NCI-H146 treated with DMSO at 0.1 percent for 48 hours (cell line): ENCODE measurements at regions not wholly inside any gene's neighbourhood (a gene's known extent, or its start where the extent isn't known, plus 50 kb on each side); places are given as distances from the start of the nearest gene placed in this dataset.

ENCODE experiments used
- DNase-seq: peaks from one replicate; lab custom pipeline; 2025; ENCODE audit not compliant: unreplicated experiment; lab: John Stamatoyannopoulos, UW

GRCh38 chr1:200354243-200354642 lies 55.6 kb downstream of the ZNF281 start:
- DNase-seq = no peak

GRCh38 chr1:200353232-200353631 lies 56.6 kb downstream of the ZNF281 start:
- no peak for DNase-seq

GRCh38 chr1:200351826-200352549 lies 57.8 kb downstream of the ZNF281 start:
- no peak for DNase-seq

DNA sequence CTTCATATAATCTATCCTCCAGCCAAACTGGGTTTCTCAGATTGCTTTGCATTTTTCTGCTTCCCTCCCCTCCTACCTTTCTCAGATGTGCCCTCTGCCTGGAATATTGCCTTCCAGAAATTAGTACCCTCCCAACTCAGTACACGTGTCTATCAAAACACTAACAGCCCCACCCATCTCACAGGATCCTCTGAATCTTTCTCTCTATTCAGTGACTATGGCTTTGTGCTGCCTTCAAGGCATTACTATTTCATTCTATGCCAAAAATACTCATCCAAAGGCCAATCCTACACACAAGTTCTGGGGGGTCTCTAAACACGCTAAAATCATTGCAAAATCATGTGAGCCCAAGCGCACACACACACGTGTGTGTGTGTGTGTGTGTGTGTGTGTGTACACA lies 58.4 kb downstream of the ZNF281 start:
- DNase-seq = no peak

GRCh38 chr1:200346700-200347099 lies 63.1 kb downstream of the ZNF281 start:
- no peak for DNase-seq

- no peak for DNase-seq
Measured at GRCh38 chr1:200345520-200345919, 64.3 kb downstream of the ZNF281 start.

- no peak for DNase-seq
Measured at GRCh38 chr1:200343874-200344273, 66.0 kb downstream of the ZNF281 start.

GRCh38 chr1:200342511-200343311 lies 67.1 kb downstream of the ZNF281 start:
- no peak for DNase-seq

GRCh38 chr1:200338451-200338850 lies 71.4 kb downstream of the ZNF281 start:
- no peak for DNase-seq

- no peak for DNase-seq
Measured at GRCh38 chr1:200337831-200338230, 72.0 kb downstream of the ZNF281 start.

GRCh38 chr1:200337410-200337809 lies 72.4 kb downstream of the ZNF281 start:
- no peak for DNase-seq

DNA sequence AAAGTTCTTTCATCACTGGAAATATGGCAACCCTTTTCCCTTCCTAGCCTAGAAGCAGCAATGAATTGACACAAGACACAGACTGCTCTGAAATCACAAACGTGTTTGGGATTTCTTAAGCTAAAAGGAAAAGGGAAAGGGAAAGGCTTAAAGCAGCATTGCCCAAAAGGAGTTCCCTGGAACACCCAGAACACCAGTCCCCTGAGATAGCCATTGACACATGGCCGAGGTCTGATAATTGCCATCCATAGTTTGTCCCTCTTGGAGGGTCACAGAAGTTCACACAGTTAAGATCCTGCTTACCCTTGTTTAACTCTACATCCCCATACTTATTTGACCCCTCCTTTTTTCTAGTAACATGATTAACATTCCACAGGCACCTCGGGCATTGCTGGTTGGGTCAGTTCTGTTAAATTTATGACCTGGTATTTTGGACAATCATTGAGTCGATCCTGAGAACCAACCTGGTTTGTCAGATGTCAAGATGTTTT lies 72.9 kb downstream of the ZNF281 start:
- no peak for DNase-seq

DNA sequence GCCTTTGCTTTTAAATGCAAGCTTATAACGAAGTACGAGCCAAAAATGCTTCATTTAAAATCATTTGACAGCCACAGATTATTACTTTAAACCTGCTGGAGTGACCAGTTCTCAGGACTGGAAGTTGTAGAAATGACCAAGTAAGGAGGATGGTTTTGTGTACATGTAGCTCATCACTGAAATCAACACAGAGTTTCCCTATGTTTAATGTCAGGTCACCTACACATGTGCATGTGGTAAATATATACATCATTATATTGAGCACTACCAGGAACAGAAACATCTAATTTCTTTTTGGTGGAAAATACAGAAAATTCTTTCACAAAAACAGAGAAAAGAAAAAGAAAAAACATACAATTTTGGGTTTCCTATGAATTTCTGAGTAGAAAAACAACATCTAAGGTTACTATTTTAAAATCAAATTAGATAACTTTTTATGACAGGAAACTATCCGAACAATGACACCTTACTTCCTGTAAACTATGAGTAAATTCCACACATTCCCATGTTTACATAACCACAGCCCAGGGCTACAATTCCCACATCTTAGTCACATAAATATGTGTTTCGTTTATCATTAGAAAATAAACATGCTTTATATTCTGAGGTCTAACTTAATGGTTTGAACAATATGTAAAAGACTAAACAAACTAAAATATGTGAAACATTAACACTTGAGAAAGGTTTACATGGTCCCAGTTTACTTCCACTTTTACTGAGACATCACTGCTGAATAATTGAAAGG lies 73.6 kb downstream of the ZNF281 start:
- DNase-seq = no peak

DNA sequence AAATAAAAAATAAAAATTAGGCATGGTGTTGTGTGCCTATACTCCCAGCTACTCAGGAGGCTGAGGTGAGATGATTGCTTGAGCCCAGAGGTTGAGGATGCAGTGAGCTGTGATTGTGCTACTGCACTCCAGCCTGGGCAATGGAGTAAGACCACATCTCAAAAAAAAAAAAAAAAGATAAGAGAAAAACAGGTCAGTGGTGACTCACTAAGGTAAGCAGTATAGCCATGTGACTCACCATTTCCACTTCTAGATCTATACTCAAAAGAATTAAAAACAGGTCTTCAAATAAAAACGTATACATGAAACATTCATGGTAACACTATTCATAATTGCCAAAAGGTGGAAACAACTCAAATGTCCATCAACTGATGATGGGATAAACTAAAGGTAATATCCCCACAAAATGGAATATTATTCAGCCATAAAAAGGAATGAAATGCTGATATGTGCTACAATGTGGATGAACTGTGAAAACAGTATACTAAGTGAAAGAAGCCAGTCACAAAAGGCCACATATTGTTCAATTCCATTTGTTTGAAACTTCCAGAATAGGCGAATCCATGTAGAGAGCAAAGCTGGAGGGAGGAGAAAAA lies 75.1 kb downstream of the ZNF281 start:
- no peak for DNase-seq

- DNase-seq = no peak
Measured at GRCh38 chr1:200333329-200333728, 76.5 kb downstream of the ZNF281 start.

GRCh38 chr1:200332716-200333115 lies 77.1 kb downstream of the ZNF281 start:
- no peak for DNase-seq

GRCh38 chr1:200330741-200331428 lies 79.0 kb downstream of the ZNF281 start:
- no peak for DNase-seq

DNA sequence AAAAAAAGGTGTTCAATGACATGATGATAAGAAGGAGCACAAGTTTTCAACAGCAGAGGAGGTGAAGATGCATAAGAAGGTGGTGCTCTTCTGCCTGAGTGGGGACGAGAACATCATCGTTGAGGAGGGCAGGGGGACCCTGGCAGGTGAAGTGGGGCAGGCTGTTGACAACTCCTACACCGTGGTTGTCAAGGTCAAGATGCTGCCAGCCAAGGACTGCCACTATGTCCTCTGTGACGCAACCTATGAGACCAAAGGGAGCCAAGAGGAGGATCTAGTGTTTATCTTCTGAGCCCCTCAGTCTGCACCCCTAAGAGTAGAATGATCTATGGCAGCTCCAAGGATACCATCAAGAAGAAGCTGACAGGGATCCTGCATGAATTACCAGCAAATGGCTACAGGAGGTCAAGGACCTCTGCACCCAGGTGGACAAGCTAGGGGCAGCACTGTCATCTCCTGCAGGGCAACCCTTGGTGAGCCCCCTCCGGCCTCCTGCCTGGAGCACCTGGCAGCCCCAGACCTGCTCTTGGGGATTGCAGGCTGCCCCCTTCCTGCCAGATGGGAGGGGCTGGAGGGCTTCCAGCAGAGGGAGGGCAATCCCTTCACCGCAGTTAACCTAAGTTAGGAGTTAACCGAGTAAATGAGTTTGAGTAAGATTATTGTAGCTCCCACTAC lies 80.5 kb downstream of the ZNF281 start:
- no peak for DNase-seq

- no peak for DNase-seq
Measured at GRCh38 chr1:200328379-200328778, 81.5 kb downstream of the ZNF281 start.

DNA sequence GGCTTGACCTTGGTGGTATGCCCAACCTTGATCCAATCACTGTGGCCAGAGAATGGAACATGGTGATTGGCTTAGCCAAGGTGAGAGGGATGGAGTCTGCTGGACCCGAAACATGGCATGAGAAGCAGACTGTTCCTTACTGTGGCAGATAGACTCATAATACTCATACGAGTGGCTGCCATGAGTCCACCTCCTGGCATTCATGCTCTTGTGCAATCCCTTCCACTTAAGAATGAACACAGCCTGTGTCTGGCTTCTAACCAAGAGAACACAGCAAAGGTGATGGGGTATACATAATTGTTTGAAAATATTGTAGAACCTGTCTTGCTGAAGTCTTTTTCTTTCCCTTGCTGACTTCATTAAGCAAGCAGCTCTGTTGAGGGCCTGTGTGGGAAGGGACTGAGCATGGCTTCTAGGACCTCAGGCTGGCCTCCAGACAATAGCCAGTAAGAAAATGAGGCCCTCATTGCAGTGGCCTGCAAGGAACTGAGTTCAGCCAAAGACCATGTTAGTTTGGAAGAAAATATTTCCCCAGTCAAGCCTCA lies 85.9 kb downstream of the ZNF281 start:
- DNase-seq = no peak
